T-cell (primary cell): ENCODE measurements at regions not wholly inside any gene's neighbourhood (a gene's known extent, or its start where the extent isn't known, plus 50 kb on each side); places are given as distances from the start of the nearest gene placed in this dataset.

Experiments used
- ATAC-seq, 4 experiments: fragments of 200-7000 bp in 3 of 4; fragments of 150-1000 bp in 1 of 4; cut with Tn5 transposase; replicated peaks in 1 of 4; 1 replicate in 3 of 4; 2 replicates in 1 of 4; pipeline ENCODE4 v1.10.0; 2021; ENCODE audit warnings: moderate library complexity in 3 of 4, mild to moderate bottlenecking in 2 of 4, moderate number of reproducible peaks in 1 of 4
- CTCF ChIA-PET, 2 donors: fragments of 300-600 bp; sonication (Branson Sonifier 250); formaldehyde crosslinking; loops; one replicate each; lab custom pipeline; 2022; ENCODE audit warnings: antibody characterized with exemption in 2 of 2; lab: Charles Lee
- POLR2A ChIA-PET, 2 donors: fragments of 300-600 bp; sonication (Branson Sonifier 250); formaldehyde crosslinking; loops; one replicate each; lab custom pipeline; 2022; ENCODE audit warnings: antibody characterized with exemption in 2 of 2; lab: Charles Lee
- DNase-seq, 35 experiments: peaks; one replicate each; pipeline versions ENCODE4 v3.0.0 to v3.0.0-alpha.2; 2013 to 2023
- H3K27ac ChIP-seq: one replicate; pipeline ENCODE4 v1.5.1; 2013; ENCODE audit warnings: low read length
- H3K27me3 ChIP-seq, 2 experiments: replicated peaks in 1 of 2; 1 replicate in 1 of 2; 2 replicates in 1 of 2; pipeline versions ENCODE4 v1.6.1 to v1.7.0; 2013; ENCODE audit warnings: low read length in 1 of 2, mixed read lengths in 1 of 2; ENCODE audit not compliant: control insufficient read depth in 2 of 2, insufficient read depth in 2 of 2; ENCODE audit errors: extremely low read depth in 1 of 2
- H3K36me3 ChIP-seq, 2 donors: 1 replicate in 1 of 2; 2 replicates in 1 of 2; pipeline versions ENCODE4 v1.6.1 to v1.7.0; 2013; ENCODE audit warnings: low read length in 1 of 2; ENCODE audit not compliant: control insufficient read depth in 2 of 2, insufficient read depth in 1 of 2; ENCODE audit errors: extremely low read depth in 1 of 2
- H3K4me1 ChIP-seq, 2 experiments: 1 replicate in 1 of 2; 2 replicates in 1 of 2; pipeline versions ENCODE4 v1.6.1 to v1.7.0; 2013; ENCODE audit warnings: low read length in 2 of 2, mixed read lengths in 1 of 2; ENCODE audit not compliant: insufficient read depth in 2 of 2, control insufficient read depth in 1 of 2; ENCODE audit errors: extremely low read depth in 1 of 2
- H3K4me3 ChIP-seq, 2 donors: 1 replicate in 1 of 2; 2 replicates in 1 of 2; pipeline versions ENCODE4 v1.5.1 to v1.7.0; 2013; ENCODE audit warnings: mild to moderate bottlenecking in 2 of 2, low read length in 1 of 2, moderate library complexity in 1 of 2; ENCODE audit not compliant: control insufficient read depth in 1 of 2; ENCODE audit errors: extremely low read depth in 1 of 2
- H3K9me3 ChIP-seq: 2 replicates; pipeline ENCODE4 v1.7.0; 2013
- H3K27ac Mint-ChIP-seq, 2 donors: one replicate each; pipeline ENCODE4 v1.8.0; 2020 to 2021; ENCODE audit warnings: mild to moderate bottlenecking in 2 of 2, mixed read lengths in 2 of 2
- H3K27me3 Mint-ChIP-seq, 2 donors: one replicate each; pipeline ENCODE4 v1.8.0; 2021 to 2022; ENCODE audit warnings: mixed read lengths in 2 of 2
- H3K36me3 Mint-ChIP-seq: one replicate; pipeline ENCODE4 v1.8.0; 2021; ENCODE audit warnings: mixed read lengths
- H3K4me1 Mint-ChIP-seq, 3 donors: one replicate each; pipeline ENCODE4 v1.8.0; 2020 to 2022; ENCODE audit warnings: mixed read lengths in 3 of 3, mild to moderate bottlenecking in 1 of 3
- H3K4me3 Mint-ChIP-seq, 3 donors: one replicate each; pipeline ENCODE4 v1.8.0; 2020 to 2022; ENCODE audit warnings: mild to moderate bottlenecking in 3 of 3, mixed read lengths in 3 of 3, moderate library complexity in 3 of 3
- H3K9me3 Mint-ChIP-seq, 3 donors: one replicate each; pipeline ENCODE4 v1.8.0; 2020 to 2022; ENCODE audit warnings: mixed read lengths in 3 of 3
- WGBS: methylation state at CpG from one replicate; pipeline ENCODE4 v1.1.5; 2013; ENCODE audit warnings: missing lambda C conversion rate; ENCODE audit not compliant: insufficient coverage; 5-methylcytosine and 5-hydroxymethylcytosine counted together

DNA sequence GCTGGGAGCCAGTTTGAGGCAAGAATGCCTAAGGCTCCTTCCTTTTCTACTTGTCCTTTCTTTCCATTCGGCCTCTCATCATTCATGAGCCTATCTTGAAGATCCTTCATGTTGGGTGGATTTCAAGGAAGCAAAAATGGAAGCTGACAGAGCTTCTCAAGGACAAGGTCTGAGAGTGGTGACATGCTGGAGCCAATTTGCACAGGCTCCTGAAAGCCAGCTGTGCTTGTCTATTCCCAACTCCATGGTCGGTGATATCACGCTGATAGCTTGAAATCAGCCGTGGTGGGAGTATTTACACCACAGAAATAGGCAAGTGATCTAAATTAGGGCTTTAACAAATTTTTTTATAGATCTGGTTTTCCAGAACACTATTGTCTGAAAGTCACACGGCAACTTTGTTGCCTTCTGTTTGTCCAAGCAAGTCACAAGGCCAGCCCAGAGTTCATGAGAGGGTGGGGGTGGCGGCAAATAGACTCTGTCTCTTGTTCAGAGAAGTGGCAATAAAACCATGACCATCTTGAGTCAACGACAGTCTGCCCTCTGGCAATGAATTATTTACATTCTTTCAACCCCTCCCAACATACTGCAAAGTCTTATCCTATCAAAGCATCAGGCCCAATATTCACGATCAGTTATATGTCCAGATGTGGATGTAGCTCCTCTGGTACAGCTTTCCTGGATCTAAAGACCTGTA is 49.9 kb upstream of the SLC35F5 start:
- H3K4me3 ChIP-seq, result no peak overlapping the region
- H3K27ac Mint-ChIP-seq, result no peak overlapping the region
- H3K27me3 ChIP-seq, result no peaks in the 10 kb centered on the region
- ChIA-PET POLR2A (no interaction called here), CTCF (no interaction called here)
- H3K9me3 Mint-ChIP-seq, result no peaks in the 10 kb centered on the region
- WGBS, result 81% methylated on average over 3 of the region's 8 CpGs
- no peak overlapping the region for H3K27ac ChIP-seq
- H3K4me1 ChIP-seq, result no peaks in the 10 kb centered on the region
- no peak for ATAC-seq
- H3K27me3 Mint-ChIP-seq, result no peaks in the 10 kb centered on the region
- no peaks in the 10 kb centered on the region for H3K9me3 ChIP-seq
- H3K36me3 Mint-ChIP-seq, result peaks cover 3% of the 10 kb centered on the region
- DNase-seq, result no peak
- no peaks in the 10 kb centered on the region for H3K4me1 Mint-ChIP-seq
- no peak overlapping the region for H3K4me3 Mint-ChIP-seq
- H3K36me3 ChIP-seq, result no peaks in the 10 kb centered on the region
